Stimulated activated effector memory CD8-positive, alpha-beta T cell treated with anti-CD3 and anti-CD28 coated beads, Interleukin-12 subunit alpha, Interleukin-12 subunit beta, amount 100 ng/mL, for 72 hours (primary cell): ENCODE measurements at regions not wholly inside any gene's neighbourhood (a gene's known extent, or its start where the extent isn't known, plus 50 kb on each side); places are given as distances from the start of the nearest gene placed in this dataset.

Source experiments
- ATAC-seq: fragments of 150-1000 bp; cut with Tn5 transposase; 2 replicates; pipeline ENCODE4 v1.10.0; 2021
- DNase-seq, 2 donors: peaks; one replicate each; pipeline ENCODE4 v3.0.0; 2021 to 2022; ENCODE audit warnings: low spot score in 2 of 2
- H3K27ac Mint-ChIP-seq: one replicate; pipeline ENCODE4 v1.8.0; 2022; ENCODE audit warnings: mild to moderate bottlenecking, mixed read lengths
- H3K36me3 Mint-ChIP-seq: one replicate; pipeline ENCODE4 v1.8.0; 2022; ENCODE audit warnings: mild to moderate bottlenecking, mixed read lengths
- H3K4me1 Mint-ChIP-seq: one replicate; pipeline ENCODE4 v1.8.0; 2022; ENCODE audit warnings: mixed read lengths
- H3K4me3 Mint-ChIP-seq: one replicate; pipeline ENCODE4 v1.8.0; 2022; ENCODE audit warnings: mild to moderate bottlenecking, mixed read lengths
- H3K9me3 Mint-ChIP-seq: one replicate; pipeline ENCODE4 v1.8.0; 2022; ENCODE audit warnings: mixed read lengths

- DNase-seq (no peak), ATAC-seq (no peak)
- Mint-ChIP-seq H3K9me3 (peaks cover 7% of the 10 kb centered on the region), H3K4me3 (no peak overlapping the region), H3K4me1 (no peaks in the 10 kb centered on the region), H3K27ac (no peak overlapping the region), H3K36me3 (no peaks in the 10 kb centered on the region)
These were observed 350.2 kb downstream of the ZNF326 start for GRCh38 chr1:90344963-90345730.

GRCh38 chr1:90341516-90341915 lies 346.6 kb downstream of the ZNF326 start:
- H3K4me1 Mint-ChIP-seq: no peaks in the 10 kb centered on the region
- no peak overlapping the region for H3K4me3 Mint-ChIP-seq
- ATAC-seq (no peak), DNase-seq (no peak)
- H3K36me3 Mint-ChIP-seq: no peaks in the 10 kb centered on the region
- H3K9me3 Mint-ChIP-seq: peaks cover 4% of the 10 kb centered on the region
- no peak overlapping the region for H3K27ac Mint-ChIP-seq

- H3K9me3 Mint-ChIP-seq: peaks cover 2% of the 10 kb centered on the region
- ATAC-seq (no peak), DNase-seq (no peak)
- H3K27ac Mint-ChIP-seq: no peak overlapping the region
- no peaks in the 10 kb centered on the region for H3K36me3 Mint-ChIP-seq
- no peak overlapping the region for H3K4me3 Mint-ChIP-seq
- no peaks in the 10 kb centered on the region for H3K4me1 Mint-ChIP-seq
These were observed 345.7 kb downstream of the ZNF326 start for GRCh38 chr1:90340606-90341005.

GRCh38 chr1:90339811-90340210 lies 344.9 kb downstream of the ZNF326 start:
- Mint-ChIP-seq H3K27ac (no peak overlapping the region), H3K4me1 (no peaks in the 10 kb centered on the region), H3K9me3 (no peaks in the 10 kb centered on the region), H3K4me3 (no peak overlapping the region), H3K36me3 (no peaks in the 10 kb centered on the region)
- ATAC-seq (no peak), DNase-seq (no peak)

- H3K27ac Mint-ChIP-seq: no peak overlapping the region
- no peak overlapping the region for H3K4me3 Mint-ChIP-seq
- ATAC-seq (no peak), DNase-seq (no peak)
- H3K36me3 Mint-ChIP-seq: no peaks in the 10 kb centered on the region
- no peaks in the 10 kb centered on the region for H3K4me1 Mint-ChIP-seq
- no peaks in the 10 kb centered on the region for H3K9me3 Mint-ChIP-seq
These were observed 341.8 kb downstream of the ZNF326 start for GRCh38 chr1:90336552-90337324.

- DNase-seq: no peak
- Mint-ChIP-seq H3K9me3 (no peaks in the 10 kb centered on the region), H3K27ac (no peak overlapping the region), H3K36me3 (no peaks in the 10 kb centered on the region), H3K4me1 (no peaks in the 10 kb centered on the region), H3K4me3 (no peak overlapping the region)
- no peak for ATAC-seq
These were observed 340.6 kb downstream of the ZNF326 start for GRCh38 chr1:90335558-90335957.

- H3K36me3 Mint-ChIP-seq: no peaks in the 10 kb centered on the region
- no peak for ATAC-seq
- H3K4me3 Mint-ChIP-seq: no peak overlapping the region
- no peak overlapping the region for H3K27ac Mint-ChIP-seq
- no peak for DNase-seq
- H3K4me1 Mint-ChIP-seq: no peaks in the 10 kb centered on the region
- no peaks in the 10 kb centered on the region for H3K9me3 Mint-ChIP-seq
These were observed 339.2 kb downstream of the ZNF326 start for GRCh38 chr1:90334137-90334536.

- Mint-ChIP-seq H3K9me3 (no peaks in the 10 kb centered on the region), H3K4me1 (no peaks in the 10 kb centered on the region), H3K4me3 (no peak overlapping the region), H3K27ac (no peak overlapping the region), H3K36me3 (no peaks in the 10 kb centered on the region)
- no peak for ATAC-seq
- no peak for DNase-seq
These were observed 330.3 kb downstream of the ZNF326 start for GRCh38 chr1:90325168-90325567.

GRCh38 chr1:90322186-90322585 lies 327.3 kb downstream of the ZNF326 start:
- DNase-seq (no peak), ATAC-seq (no peak)
- Mint-ChIP-seq H3K27ac (no peak overlapping the region), H3K36me3 (no peaks in the 10 kb centered on the region), H3K4me1 (no peaks in the 10 kb centered on the region), H3K4me3 (no peak overlapping the region), H3K9me3 (no peaks in the 10 kb centered on the region)

GRCh38 chr1:90319918-90320317 lies 325.0 kb downstream of the ZNF326 start:
- no peaks in the 10 kb centered on the region for H3K4me1 Mint-ChIP-seq
- no peak overlapping the region for H3K27ac Mint-ChIP-seq
- ATAC-seq (no peak), DNase-seq (no peak)
- H3K4me3 Mint-ChIP-seq: no peak overlapping the region
- H3K36me3 Mint-ChIP-seq: no peaks in the 10 kb centered on the region
- H3K9me3 Mint-ChIP-seq: no peaks in the 10 kb centered on the region

GRCh38 chr1:90318431-90318830 lies 323.5 kb downstream of the ZNF326 start:
- Mint-ChIP-seq H3K4me1 (no peaks in the 10 kb centered on the region), H3K4me3 (no peak overlapping the region), H3K9me3 (no peaks in the 10 kb centered on the region), H3K27ac (no peak overlapping the region), H3K36me3 (no peaks in the 10 kb centered on the region)
- no peak for DNase-seq
- ATAC-seq: no peak

GRCh38 chr1:90317628-90318027 lies 322.7 kb downstream of the ZNF326 start:
- no peaks in the 10 kb centered on the region for H3K9me3 Mint-ChIP-seq
- H3K27ac Mint-ChIP-seq: no peak overlapping the region
- no peak overlapping the region for H3K4me3 Mint-ChIP-seq
- ATAC-seq: no peak
- no peaks in the 10 kb centered on the region for H3K4me1 Mint-ChIP-seq
- no peaks in the 10 kb centered on the region for H3K36me3 Mint-ChIP-seq
- DNase-seq: no peak

- Mint-ChIP-seq H3K27ac (no peak overlapping the region), H3K4me1 (no peaks in the 10 kb centered on the region), H3K9me3 (peaks cover 3% of the 10 kb centered on the region), H3K4me3 (no peak overlapping the region), H3K36me3 (no peaks in the 10 kb centered on the region)
- DNase-seq: no peak
- ATAC-seq: peak; percentile 37
These were observed 319.6 kb downstream of the ZNF326 start for GRCh38 chr1:90314533-90314932.

GRCh38 chr1:90313778-90314177 lies 318.9 kb downstream of the ZNF326 start:
- Mint-ChIP-seq H3K9me3 (peaks cover 3% of the 10 kb centered on the region), H3K27ac (no peak overlapping the region), H3K36me3 (no peaks in the 10 kb centered on the region), H3K4me3 (no peak overlapping the region), H3K4me1 (no peaks in the 10 kb centered on the region)
- no peak for DNase-seq
- ATAC-seq: no peak

GRCh38 chr1:90309806-90310205 lies 314.9 kb downstream of the ZNF326 start:
- H3K4me1 Mint-ChIP-seq: no peaks in the 10 kb centered on the region
- no peak for ATAC-seq
- H3K4me3 Mint-ChIP-seq: no peak overlapping the region
- H3K36me3 Mint-ChIP-seq: no peaks in the 10 kb centered on the region
- DNase-seq: no peak
- H3K27ac Mint-ChIP-seq: no peak overlapping the region
- peaks cover 11% of the 10 kb centered on the region for H3K9me3 Mint-ChIP-seq

- DNase-seq (no peak), ATAC-seq (no peak)
- peaks cover 13% of the 10 kb centered on the region for H3K9me3 Mint-ChIP-seq
- no peaks in the 10 kb centered on the region for H3K36me3 Mint-ChIP-seq
- no peak overlapping the region for H3K27ac Mint-ChIP-seq
- no peak overlapping the region for H3K4me3 Mint-ChIP-seq
- H3K4me1 Mint-ChIP-seq: no peaks in the 10 kb centered on the region
These were observed 313.5 kb downstream of the ZNF326 start for GRCh38 chr1:90308421-90308820.
